HFF-Myc (cell line): ENCODE measurements at regions not wholly inside any gene's neighbourhood (a gene's known extent, or its start where the extent isn't known, plus 50 kb on each side); places are given as distances from the start of the nearest gene placed in this dataset.

Experiments used
- DNase-seq: peaks from one replicate; pipeline ENCODE4 v3.0.0-alpha.2; 2011; ENCODE audit warnings: low read depth; ENCODE audit errors: extremely low read depth
- H3K4me3 ChIP-seq: replicated peaks from 2 replicates; pipeline ENCODE4 v1.5.1; 2011; ENCODE audit warnings: low read depth, mild to moderate bottlenecking, control low read depth, low read length
- CTCF ChIP-seq: IDR thresholded peaks from 2 replicates; pipeline ENCODE4 v1.5.1; 2012; ENCODE audit warnings: mild to moderate bottlenecking, low read depth, low read length, control low read depth; ENCODE audit errors: missing control alignments

DNA sequence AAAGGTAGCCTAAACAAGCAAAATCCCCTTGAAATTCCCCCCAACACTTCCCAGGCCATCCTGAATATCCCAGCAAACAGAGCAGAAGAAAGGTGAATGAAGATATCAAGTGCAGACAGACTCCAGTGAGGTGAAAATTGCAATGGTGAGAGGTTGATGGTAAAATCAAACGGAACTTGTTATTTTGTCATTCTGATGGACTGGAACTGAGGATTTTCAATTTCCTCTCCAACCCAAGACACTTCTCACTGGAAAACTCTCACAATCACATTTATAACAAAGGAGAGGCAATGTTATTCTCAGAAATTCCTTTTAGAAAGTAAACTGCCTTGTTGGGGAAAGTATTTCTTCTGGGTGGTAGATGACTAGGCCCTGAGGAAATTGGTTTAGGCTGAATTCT lies 412.4 kb upstream of the C9orf72 start:
- no peak overlapping the region for H3K4me3 ChIP-seq
- no peak for TF ChIP-seq CTCF
- no peak for DNase-seq

DNA sequence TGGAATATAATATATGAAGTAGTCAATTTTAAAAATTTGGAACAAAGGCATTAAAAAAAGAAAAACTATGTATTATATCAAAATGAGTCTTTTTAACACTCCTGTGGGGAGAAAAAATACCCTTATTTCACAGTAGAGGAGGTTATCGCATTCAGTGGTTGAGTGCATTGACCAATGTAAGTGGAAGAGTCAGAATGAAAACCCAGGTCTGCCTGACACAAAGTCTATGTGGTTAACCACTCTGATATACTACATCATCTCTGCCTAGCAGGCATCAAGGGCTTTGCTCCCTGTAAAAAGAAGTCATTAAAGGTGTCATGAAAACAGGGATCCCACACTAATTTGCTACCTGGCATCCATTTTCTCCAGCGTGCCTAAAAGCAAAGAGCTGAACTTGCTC lies 417.2 kb upstream of the C9orf72 start:
- no peak overlapping the region for H3K4me3 ChIP-seq

DNA sequence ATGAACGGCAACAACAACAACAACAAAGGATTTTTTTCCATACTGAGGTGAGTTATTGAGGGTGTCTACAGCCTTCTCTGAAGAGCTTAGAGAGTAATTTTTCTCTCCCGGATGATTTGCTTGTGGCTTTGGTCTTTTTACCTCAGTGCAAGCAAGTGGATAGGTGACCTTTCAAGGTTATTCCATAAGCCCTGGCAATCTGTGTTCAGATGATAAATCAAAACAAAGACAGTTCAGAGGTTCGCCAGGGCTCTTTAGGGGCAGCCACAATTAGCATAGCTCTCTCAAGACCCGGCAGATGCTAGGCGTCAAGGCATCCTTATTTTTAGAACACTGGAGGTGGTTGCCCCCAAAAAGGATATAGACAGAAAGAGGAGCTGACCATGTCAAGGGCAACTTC lies 417.9 kb upstream of the C9orf72 start:
- H3K4me3 ChIP-seq: no peak overlapping the region
- DNase-seq: no peak
- no peak for TF ChIP-seq CTCF

More for the DNA sequence above, 417.2 kb upstream of the C9orf72 start:
- TF ChIP-seq CTCF: no peak
- DNase-seq: no peak

- no peak overlapping the region for H3K4me3 ChIP-seq
- TF ChIP-seq CTCF: no peak
Observed at GRCh38 chr9:28001096-28001495, 427.8 kb upstream of the C9orf72 start.

DNA sequence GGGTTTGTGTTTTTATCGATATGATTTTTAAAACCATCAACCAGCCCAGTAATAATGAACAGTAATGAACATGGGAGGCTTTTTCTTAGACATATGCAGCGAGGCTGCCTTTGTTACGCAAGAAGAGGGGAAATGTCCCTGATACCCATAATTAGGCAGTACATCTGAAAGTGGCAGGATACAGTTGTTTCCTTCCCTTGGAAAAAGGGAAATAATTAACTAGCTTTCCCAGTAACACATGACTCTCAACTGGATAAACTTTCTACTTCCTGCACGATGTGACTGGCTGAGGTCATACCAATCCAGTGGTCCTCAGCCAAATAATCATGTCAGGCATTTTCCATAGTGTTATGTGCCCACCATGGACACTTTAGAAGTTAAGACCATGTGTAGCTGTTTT lies 431.6 kb upstream of the C9orf72 start:
- no peak overlapping the region for H3K4me3 ChIP-seq
- no peak for DNase-seq
- TF ChIP-seq CTCF: no peak

More at GRCh38 chr9:28001096-28001495, 427.8 kb upstream of the C9orf72 start:
- DNase-seq: no peak

DNA sequence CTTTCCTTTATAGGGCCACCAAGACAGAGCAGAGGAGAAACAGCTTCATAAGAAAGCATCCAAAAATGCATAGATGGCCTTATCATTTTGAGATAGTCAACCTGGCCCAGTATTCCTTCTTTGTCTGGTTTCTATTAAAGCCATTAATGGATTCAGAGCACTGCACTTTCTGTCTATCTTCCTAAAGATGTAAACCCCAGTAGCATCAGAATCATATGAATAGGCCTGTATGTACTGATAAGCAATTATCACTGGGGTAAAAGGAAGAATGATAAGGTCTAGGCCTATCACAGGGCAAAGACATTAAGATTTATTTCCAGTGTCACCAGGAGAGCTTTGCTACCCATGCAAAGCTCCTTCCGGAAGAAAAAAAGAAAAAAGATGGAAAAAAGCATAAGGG lies 432.5 kb upstream of the C9orf72 start:
- TF ChIP-seq CTCF: no peak
- no peak overlapping the region for H3K4me3 ChIP-seq
- DNase-seq: no peak

DNA sequence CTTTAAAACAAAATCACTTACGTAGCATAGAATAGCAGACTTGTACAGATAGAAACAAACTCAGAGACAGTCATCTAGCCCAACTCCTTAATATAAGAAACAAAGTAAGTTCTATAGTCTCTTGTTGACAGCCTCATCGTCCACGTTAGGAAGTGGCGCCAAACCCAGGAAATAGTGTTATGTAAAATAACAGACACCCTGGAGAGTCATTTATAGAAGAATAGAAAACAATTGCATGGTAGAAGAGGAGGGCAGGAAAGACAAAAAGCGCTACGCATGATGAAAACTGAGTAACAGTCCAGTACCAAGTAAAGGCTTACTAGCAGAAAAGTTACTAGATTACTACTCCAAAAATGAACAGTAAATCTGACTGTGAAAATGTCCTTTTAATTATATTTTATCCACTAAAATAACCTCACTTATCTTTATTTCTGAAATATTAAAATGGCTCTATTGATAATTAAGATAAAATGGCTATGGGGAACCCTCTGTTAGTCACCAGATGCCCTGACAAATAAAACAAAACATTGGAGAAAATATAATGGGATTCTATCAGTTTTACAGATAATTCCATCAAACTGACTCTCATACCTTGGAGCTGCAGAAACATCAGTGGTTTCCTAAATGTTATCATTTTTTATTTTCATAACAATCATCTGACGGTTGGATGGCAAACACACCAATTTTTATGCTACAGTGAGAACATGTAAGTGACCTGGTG lies 434.0 kb upstream of the C9orf72 start:
- no peak overlapping the region for H3K4me3 ChIP-seq
- no peak for TF ChIP-seq CTCF
- DNase-seq: no peak
